ENCODE measurements at regions not wholly inside any gene's neighbourhood (a gene's known extent, or its start where the extent isn't known, plus 50 kb on each side); places are given as distances from the start of the nearest gene placed in this dataset.

DNA sequence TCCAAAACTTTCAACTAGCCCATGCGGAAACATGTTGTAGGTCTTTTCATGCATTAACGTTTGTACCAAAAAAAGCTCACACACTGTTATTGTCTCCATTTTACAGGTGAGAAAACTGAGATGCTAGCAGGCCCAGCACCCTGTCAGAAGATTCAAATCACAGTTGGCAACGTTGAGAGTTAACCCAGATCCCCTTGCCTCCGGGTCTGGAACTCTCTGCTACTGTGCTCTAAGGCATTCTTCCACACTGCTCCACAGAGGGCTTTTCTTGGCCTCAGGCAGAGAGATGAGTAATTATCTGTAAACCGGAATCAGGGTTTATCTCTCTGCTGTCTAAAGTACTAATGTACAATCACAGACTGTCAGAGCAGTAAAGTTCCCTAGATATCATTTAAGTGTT lies 186.0 kb upstream of the LPP start:
- TF ChIP-seq, protein P1, sequence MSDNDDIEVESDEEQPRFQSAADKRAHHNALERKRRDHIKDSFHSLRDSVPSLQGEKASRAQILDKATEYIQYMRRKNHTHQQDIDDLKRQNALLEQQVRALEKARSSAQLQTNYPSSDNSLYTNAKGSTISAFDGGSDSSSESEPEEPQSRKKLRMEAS (IDR thresholded peaks at IDR 0.05; ENCODE audit: insufficient read depth, insufficient read length): no peak
- TF ChIP-seq POLR2AphosphoS5 (IDR thresholded peaks at IDR 0.05; ENCODE audit: insufficient read depth, low read depth, low read length): no peak
- TF ChIP-seq POLR2A (IDR thresholded peaks at IDR 0.05; ENCODE audit: low read depth, low read length): no peak
- TF ChIP-seq, protein P2, sequence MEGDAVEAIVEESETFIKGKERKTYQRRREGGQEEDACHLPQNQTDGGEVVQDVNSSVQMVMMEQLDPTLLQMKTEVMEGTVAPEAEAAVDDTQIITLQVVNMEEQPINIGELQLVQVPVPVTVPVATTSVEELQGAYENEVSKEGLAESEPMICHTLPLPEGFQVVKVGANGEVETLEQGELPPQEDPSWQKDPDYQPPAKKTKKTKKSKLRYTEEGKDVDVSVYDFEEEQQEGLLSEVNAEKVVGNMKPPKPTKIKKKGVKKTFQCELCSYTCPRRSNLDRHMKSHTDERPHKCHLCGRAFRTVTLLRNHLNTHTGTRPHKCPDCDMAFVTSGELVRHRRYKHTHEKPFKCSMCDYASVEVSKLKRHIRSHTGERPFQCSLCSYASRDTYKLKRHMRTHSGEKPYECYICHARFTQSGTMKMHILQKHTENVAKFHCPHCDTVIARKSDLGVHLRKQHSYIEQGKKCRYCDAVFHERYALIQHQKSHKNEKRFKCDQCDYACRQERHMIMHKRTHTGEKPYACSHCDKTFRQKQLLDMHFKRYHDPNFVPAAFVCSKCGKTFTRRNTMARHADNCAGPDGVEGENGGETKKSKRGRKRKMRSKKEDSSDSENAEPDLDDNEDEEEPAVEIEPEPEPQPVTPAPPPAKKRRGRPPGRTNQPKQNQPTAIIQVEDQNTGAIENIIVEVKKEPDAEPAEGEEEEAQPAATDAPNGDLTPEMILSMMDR (IDR thresholded peaks at IDR 0.05; ENCODE audit: extremely low read depth in 1 of 2, insufficient read depth in 1 of 2, low read depth in 1 of 2, low read length in 2 of 2): no peak
- TF ChIP-seq EZH2 (IDR thresholded peaks at IDR 0.05; ENCODE audit: borderline replicate concordance, low read depth, low read length, severe bottlenecking): no peak
- no peak for TF ChIP-seq MYC (IDR thresholded peaks at IDR 0.05; ENCODE audit: low read depth, low read length)
- no peak for TF ChIP-seq FOS (IDR thresholded peaks at IDR 0.05; ENCODE audit: borderline replicate concordance, insufficient read depth, low read length)
